ENCODE measurements at regions not wholly inside any gene's neighbourhood (a gene's known extent, or its start where the extent isn't known, plus 50 kb on each side); places are given as distances from the start of the nearest gene placed in this dataset.

- H3K4me1 Mint-ChIP-seq: peaks cover 14% of the 10 kb centered on the region
- H3K4me3 Mint-ChIP-seq: no peak overlapping the region
- H3K27ac Mint-ChIP-seq: no peak overlapping the region
- CTCF ChIA-PET: no interaction called here
- no peaks in the 10 kb centered on the region for H3K36me3 Mint-ChIP-seq
- no peak for DNase-seq (ENCODE audit: low spot score)
- no peak for ATAC-seq
- POLR2A ChIA-PET: no interaction called here
- no peaks in the 10 kb centered on the region; the same call in 1 of the 2 replicates for H3K27me3 Mint-ChIP-seq (ENCODE audit: low read depth)
- H3K9me3 Mint-ChIP-seq: peaks cover 8% of the 10 kb centered on the region; the same call in 1 of the 2 replicates
- TF ChIP-seq MAX (CRISPR knock-in tag; IDR thresholded peaks at IDR 0.05) (no peak), PRRX2 (CRISPR knock-in tag; IDR thresholded peaks at IDR 0.05) (no peak), ATF6 (CRISPR knock-in tag; IDR thresholded peaks at IDR 0.05) (no peak), JUN (CRISPR knock-in tag; IDR thresholded peaks at IDR 0.05) (no peak), ZNF671 (CRISPR knock-in tag; IDR thresholded peaks at IDR 0.05) (no peak), ETV6 (CRISPR knock-in tag; IDR thresholded peaks at IDR 0.05) (no peak), RELA (CRISPR knock-in tag; IDR thresholded peaks at IDR 0.05; ENCODE audit: borderline replicate concordance) (no peak), ARID4B (CRISPR knock-in tag; IDR thresholded peaks at IDR 0.05; ENCODE audit: borderline replicate concordance) (no peak), GRHL2 (CRISPR knock-in tag; IDR thresholded peaks at IDR 0.05; ENCODE audit: insufficient replicate concordance, severe bottlenecking) (no peak), ESRRA (CRISPR knock-in tag; IDR thresholded peaks at IDR 0.05; ENCODE audit: borderline replicate concordance) (no peak), TEAD1 (CRISPR knock-in tag; IDR thresholded peaks at IDR 0.05) (no peak), ZNF121 (CRISPR knock-in tag; IDR thresholded peaks at IDR 0.05) (no peak), OVOL2 (CRISPR knock-in tag; IDR thresholded peaks at IDR 0.05; ENCODE audit: borderline replicate concordance) (no peak), ATF3 (CRISPR knock-in tag; conservative IDR thresholded peaks at IDR 0.05) (no peak), ZNF138 (CRISPR knock-in tag; conservative IDR thresholded peaks at IDR 0.05) (no peak), ZNF425 (CRISPR knock-in tag; conservative IDR thresholded peaks at IDR 0.05) (no peak), NR1H2 (CRISPR knock-in tag; IDR thresholded peaks at IDR 0.05) (no peak)
- TF ChIP-seq, protein P1, sequence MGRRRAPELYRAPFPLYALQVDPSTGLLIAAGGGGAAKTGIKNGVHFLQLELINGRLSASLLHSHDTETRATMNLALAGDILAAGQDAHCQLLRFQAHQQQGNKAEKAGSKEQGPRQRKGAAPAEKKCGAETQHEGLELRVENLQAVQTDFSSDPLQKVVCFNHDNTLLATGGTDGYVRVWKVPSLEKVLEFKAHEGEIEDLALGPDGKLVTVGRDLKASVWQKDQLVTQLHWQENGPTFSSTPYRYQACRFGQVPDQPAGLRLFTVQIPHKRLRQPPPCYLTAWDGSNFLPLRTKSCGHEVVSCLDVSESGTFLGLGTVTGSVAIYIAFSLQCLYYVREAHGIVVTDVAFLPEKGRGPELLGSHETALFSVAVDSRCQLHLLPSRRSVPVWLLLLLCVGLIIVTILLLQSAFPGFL (CRISPR knock-in tag; IDR thresholded peaks at IDR 0.05; ENCODE audit: borderline replicate concordance): no peak
- TF ChIP-seq, protein P2, sequence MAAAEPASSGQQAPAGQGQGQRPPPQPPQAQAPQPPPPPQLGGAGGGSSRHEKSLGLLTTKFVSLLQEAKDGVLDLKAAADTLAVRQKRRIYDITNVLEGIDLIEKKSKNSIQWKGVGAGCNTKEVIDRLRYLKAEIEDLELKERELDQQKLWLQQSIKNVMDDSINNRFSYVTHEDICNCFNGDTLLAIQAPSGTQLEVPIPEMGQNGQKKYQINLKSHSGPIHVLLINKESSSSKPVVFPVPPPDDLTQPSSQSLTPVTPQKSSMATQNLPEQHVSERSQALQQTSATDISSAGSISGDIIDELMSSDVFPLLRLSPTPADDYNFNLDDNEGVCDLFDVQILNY (CRISPR knock-in tag; IDR thresholded peaks at IDR 0.05): no peak
Measured at GRCh38 chr17:72255481-72255880, 134.7 kb downstream of the SOX9 start.

Data from WTC11 (cell line).